HepG2 (cell line): ENCODE measurements at regions not wholly inside any gene's neighbourhood (a gene's known extent, or its start where the extent isn't known, plus 50 kb on each side); places are given as distances from the start of the nearest gene placed in this dataset.

Experiments used
- ATAC-seq: fragments of 200-7000 bp; cut with Tn5 transposase; 3 replicates; pipeline ENCODE4 v1.9.1; 2020; ENCODE audit warnings: mild to moderate bottlenecking, moderate library complexity
- BruUV-seq: library from RNA; stranded (reverse); fragments of 400-500 nt; replicated peaks from 2 replicates; lab custom pipeline; 2021; lab: Mats Ljungman, UMichigan
- CTCF ChIA-PET: fragments of 300-600 bp; formaldehyde crosslinking; extraction: SDS; loops from one replicate; lab custom pipeline; 2021; ENCODE audit warnings: low total read pairs, inconsistent platforms, low intra/inter-chr PET ratio; lab: Yijun Ruan, JAX
- POLR2A ChIA-PET: fragments of 350-600 bp; sonication (Branson Sonifier 250); formaldehyde crosslinking; loops from one replicate; lab custom pipeline; 2020; ENCODE audit warnings: antibody characterized with exemption, inconsistent platforms; lab: Yijun Ruan, JAX
- DNase-seq: peaks from one replicate; pipeline ENCODE4 v3.0.0-alpha.2; 2015; ENCODE audit warnings: low spot score
- FAIRE-seq: peaks from 3 replicates; lab custom pipeline; 2011; peaks lifted over from hg19 to GRCh38; lab: Jason Lieb, UNC
- H2AFZ ChIP-seq: one replicate; pipeline ENCODE4 v1.6.1; 2011; ENCODE audit warnings: low read length, inconsistent platforms
- H3K27ac ChIP-seq: fragments of 300-600 bp; 3 replicates; pipeline ENCODE4 v1.8.0; 2011; ENCODE audit warnings: mixed run types, mild to moderate bottlenecking, mixed read lengths, low read length, inconsistent platforms; ENCODE audit not compliant: insufficient read depth; ENCODE audit errors: extremely low read length
- H3K27me3 ChIP-seq, 2 experiments: fragments of 200-600 bp in 1 of 2; 2 replicates in 1 of 2; 3 replicates in 1 of 2; pipeline versions ENCODE4 v1.6.0 to v1.8.0; 2011; ENCODE audit warnings: low read length in 2 of 2, mild to moderate bottlenecking in 2 of 2, moderate library complexity in 2 of 2, inconsistent platforms in 1 of 2; ENCODE audit not compliant: insufficient read depth in 2 of 2, control insufficient read depth in 1 of 2
- H3K36me3 ChIP-seq, 2 experiments: fragments of 200-600 bp in 1 of 2; replicated peaks in 1 of 2; 2 replicates in 1 of 2; 3 replicates in 1 of 2; pipeline versions ENCODE4 v1.5.1 to v1.8.0; 2011; ENCODE audit warnings: low read length in 2 of 2, inconsistent platforms in 1 of 2; ENCODE audit not compliant: insufficient read depth in 2 of 2, control insufficient read depth in 1 of 2
- H3K4me1 ChIP-seq: 2 replicates; pipeline ENCODE4 v1.5.1; 2012; ENCODE audit warnings: low read length, inconsistent platforms; ENCODE audit not compliant: insufficient read depth
- H3K4me2 ChIP-seq: 2 replicates; pipeline ENCODE4 v1.6.0; 2011; ENCODE audit warnings: low read depth, low read length, inconsistent platforms
- H3K4me3 ChIP-seq, 3 experiments: fragments of 200-600 bp in 1 of 3; sonication (generic), shearing (Covaris generic) in 1 of 3; replicated peaks in 1 of 3; 2 replicates each; pipeline ENCODE4 v1.5.1; 2011 to 2016; ENCODE audit warnings: low read length in 3 of 3, inconsistent platforms in 2 of 3, low read depth in 2 of 3, mild to moderate bottlenecking in 2 of 3, control low read depth in 1 of 3, mixed read lengths in 1 of 3; ENCODE audit not compliant: insufficient read depth in 1 of 3
- H3K79me2 ChIP-seq: one replicate; pipeline ENCODE4 v1.6.1; 2011; ENCODE audit warnings: low read length, inconsistent platforms; ENCODE audit not compliant: insufficient read depth
- H3K9ac ChIP-seq: 2 replicates; pipeline ENCODE4 v1.6.0; 2011; ENCODE audit warnings: mild to moderate bottlenecking, low read depth, low read length, inconsistent platforms; ENCODE audit not compliant: insufficient read depth
- H3K9me3 ChIP-seq: 2 replicates; pipeline ENCODE4 v1.5.1; 2012; ENCODE audit warnings: mild to moderate bottlenecking, low read length
- H4K20me1 ChIP-seq: 2 replicates; pipeline ENCODE4 v1.6.0; 2011; ENCODE audit warnings: inconsistent platforms, mild to moderate bottlenecking, low read length, moderate library complexity; ENCODE audit not compliant: insufficient read depth
- CSRNP2 ChIP-seq: sonication (generic); formaldehyde crosslinking; conservative IDR thresholded peaks from 2 replicates; pipeline ENCODE4 v1.8.0; 2022; ENCODE audit warnings: low read depth, missing genetic modification reagents
- DZIP1 ChIP-seq: sonication (generic); formaldehyde crosslinking; IDR thresholded peaks from 2 replicates; pipeline ENCODE4 v1.5.0; 2020; ENCODE audit warnings: mild to moderate bottlenecking, missing genetic modification reagents
- HOXA7 ChIP-seq: sonication (generic); formaldehyde crosslinking; IDR thresholded peaks from 2 replicates; pipeline ENCODE4 v1.8.1; 2022; ENCODE audit warnings: mild to moderate bottlenecking, missing genetic modification reagents, moderate library complexity
- IRF1 ChIP-seq: sonication (generic); formaldehyde crosslinking; IDR thresholded peaks from 2 replicates; pipeline ENCODE4 v1.4.0; 2020; ENCODE audit warnings: low read depth, mild to moderate bottlenecking, missing genetic modification reagents
- PBX3 ChIP-seq: sonication (generic); formaldehyde crosslinking; IDR thresholded peaks from 2 replicates; pipeline ENCODE4 v1.8.1; 2023; ENCODE audit warnings: missing genetic modification reagents, inconsistent platforms, borderline replicate concordance
- SP2 ChIP-seq: sonication (generic); formaldehyde crosslinking; IDR thresholded peaks from 2 replicates; pipeline ENCODE4 v1.5.1; 2020; ENCODE audit warnings: mild to moderate bottlenecking, missing genetic modification reagents
- ZNF180 ChIP-seq: sonication (generic); formaldehyde crosslinking; IDR thresholded peaks from 2 replicates; pipeline ENCODE4 v1.4.0; 2020; ENCODE audit warnings: low read depth, missing genetic modification reagents, borderline replicate concordance
- ZNF619 ChIP-seq: sonication (generic); formaldehyde crosslinking; IDR thresholded peaks from 2 replicates; pipeline ENCODE4 v1.4.0; 2020; ENCODE audit warnings: mild to moderate bottlenecking, missing genetic modification reagents
- ZNF660 ChIP-seq: sonication (generic); formaldehyde crosslinking; IDR thresholded peaks from 2 replicates; pipeline ENCODE4 v1.5.1; 2020; ENCODE audit warnings: mild to moderate bottlenecking, low read depth, missing genetic modification reagents, borderline replicate concordance
- WGBS: methylation state at CpG from one replicate; pipeline ENCODE4 v1.1.6; 2017; ENCODE audit warnings: low lambda C conversion rate; 5-methylcytosine and 5-hydroxymethylcytosine counted together
- in situ Hi-C: cut with HindIII; loops from 2 replicates; pipeline ENCODE4 v1.10.0; 2017; ENCODE audit warnings: low pct_unique_long_range_greater_than_20kb; ENCODE audit not compliant: extremely low pct_ligation_motif_present
- intact Hi-C: fragments of 100-400 bp; cut with micrococcal nuclease; formaldehyde crosslinking; loops from one replicate; pipeline ENCODE4 v1.10.0; 2022; ENCODE audit not compliant: unreplicated experiment

GRCh38 chr2:2731816-2732284 lies 400.8 kb upstream of the MYT1L start:
- intact Hi-C loops = no loop called here

More at GRCh38 chr2:2731816-2732284, 400.8 kb upstream of the MYT1L start:
- in situ Hi-C loops = no loop called here
- Histone ChIP-seq H3K4me3 (no peak overlapping the region), H4K20me1 (no peaks in the 10 kb centered on the region), H3K27me3 (peaks cover 11 to 75% of the 10 kb centered on the region in 2 experiments; a peak in 4 of 5 replicates), H3K79me2 (no peaks in the 10 kb centered on the region), H3K9ac (no peak overlapping the region), H3K9me3 (no peaks in the 10 kb centered on the region), H3K4me2 (no peak overlapping the region), H2AFZ (no peak overlapping the region), H3K27ac (no peak overlapping the region), H3K4me1 (no peaks in the 10 kb centered on the region), H3K36me3 (no peaks in the 10 kb centered on the region)
- 31% methylated on average over 13 of the region's 19 CpGs for WGBS
- ChIA-PET POLR2A (no interaction called here), CTCF (no interaction called here)
- DNase-seq (no peak), ATAC-seq (no peak), FAIRE-seq (no peak)
- TF ChIP-seq SP2 (CRISPR knock-in tag) (no peak), PBX3 (CRISPR knock-in tag) (no peak), IRF1 (CRISPR knock-in tag) (no peak), HOXA7 (no peak), ZNF180 (CRISPR knock-in tag) (no peak), ZNF660 (CRISPR knock-in tag) (no peak), ZNF619 (CRISPR knock-in tag) (no peak), CSRNP2 (CRISPR knock-in tag) (no peak), DZIP1 (CRISPR knock-in tag) (no peak)
- BruUV-seq = no TSS peak
